ENCODE measurements at regions not wholly inside any gene's neighbourhood (a gene's known extent, or its start where the extent isn't known, plus 50 kb on each side); places are given as distances from the start of the nearest gene placed in this dataset.
"Not testable (repeated sequence)": the region's sequence is repeated elsewhere in the genome, so short reads cannot be mapped to it uniquely, and the experiment has no call there.

DNA sequence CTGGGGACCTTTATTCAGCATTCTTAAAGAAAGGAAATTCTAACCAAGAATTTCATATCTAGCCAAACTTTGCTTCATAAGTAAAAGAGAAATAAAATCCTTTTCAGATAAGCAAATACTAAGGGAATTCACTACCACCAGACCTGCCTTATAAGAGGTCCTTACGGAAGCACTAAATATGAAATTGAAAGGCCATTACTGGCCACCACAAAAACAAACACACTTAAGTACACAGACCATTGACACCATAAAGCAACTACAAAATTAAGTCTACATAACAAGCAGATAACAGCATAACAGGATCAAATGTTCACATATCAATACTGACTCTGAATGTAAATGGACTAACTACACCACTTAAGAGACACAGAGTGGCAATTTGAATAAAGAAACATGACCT, 361.4 kb upstream of the POU5F2 start:
- DNase-seq = no peak

DNA sequence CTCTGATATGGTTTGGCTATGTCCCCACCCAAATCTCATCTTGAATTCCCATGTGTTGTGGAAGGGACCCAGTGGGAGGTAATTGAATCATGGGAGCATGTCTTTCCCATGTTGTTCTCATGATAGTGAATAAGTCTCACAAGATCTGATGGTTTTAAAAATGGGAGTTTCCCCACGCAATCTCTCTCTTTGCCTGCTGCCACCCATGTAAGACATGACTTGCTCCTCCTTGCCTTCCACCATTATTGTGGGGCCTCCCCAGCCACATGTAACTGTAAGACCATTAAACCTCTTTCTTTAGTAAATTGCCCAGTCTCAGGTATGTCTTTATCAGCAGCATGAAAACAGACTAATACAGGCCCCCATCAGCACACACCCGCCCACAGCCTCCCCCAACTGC, 356.0 kb upstream of the POU5F2 start:
- not testable (repeated sequence) for DNase-seq

DNA sequence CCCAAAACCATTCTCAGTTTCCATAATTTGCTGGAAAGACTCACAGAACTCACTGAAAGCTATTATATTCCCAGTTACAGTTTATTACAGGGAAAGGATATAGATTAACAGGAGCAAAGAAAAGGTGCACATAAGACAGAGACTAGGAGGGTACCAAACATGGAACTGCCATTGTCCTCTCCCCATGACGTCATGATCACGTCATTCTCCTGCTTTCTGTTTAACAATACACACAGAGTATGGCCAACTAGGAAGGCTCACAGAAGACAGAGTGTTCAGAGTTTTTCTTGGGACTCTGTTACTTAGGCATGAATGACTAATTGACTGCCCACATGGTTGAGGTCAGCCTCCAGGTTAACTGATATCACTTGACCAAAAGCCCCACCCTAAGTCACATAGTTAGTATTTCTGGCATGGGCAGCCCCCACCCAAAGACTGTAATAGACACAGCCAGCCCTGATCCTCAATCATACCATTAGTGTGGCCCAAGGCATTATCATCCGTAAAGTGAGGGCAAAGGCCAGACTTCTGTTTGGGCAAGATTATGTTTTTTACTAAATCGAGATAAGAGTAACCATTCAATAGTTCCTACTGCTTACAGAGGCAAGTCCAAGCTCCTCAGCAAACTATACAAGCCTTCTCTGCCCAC, 353.5 kb upstream of the POU5F2 start:
- no peak for DNase-seq

DNA sequence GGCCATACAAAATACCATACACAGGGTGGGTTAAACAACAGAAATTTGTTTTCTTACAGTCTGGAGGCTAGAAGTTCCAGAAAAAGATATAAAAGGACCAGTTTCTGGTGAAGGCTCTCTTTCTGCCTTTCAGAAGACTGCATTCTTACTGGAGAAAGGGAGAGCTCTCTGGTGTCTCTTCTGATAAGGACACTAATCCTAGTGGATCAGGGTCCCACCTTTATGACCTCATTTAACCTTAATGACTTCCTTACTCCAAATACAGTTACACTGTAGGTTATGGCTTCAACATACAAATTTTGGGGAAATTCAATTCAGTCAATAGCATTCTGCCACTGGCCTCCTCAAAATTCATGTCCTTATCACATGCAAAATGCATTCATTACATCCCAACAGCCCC, 351.9 kb upstream of the POU5F2 start:
- DNase-seq = no peak

DNA sequence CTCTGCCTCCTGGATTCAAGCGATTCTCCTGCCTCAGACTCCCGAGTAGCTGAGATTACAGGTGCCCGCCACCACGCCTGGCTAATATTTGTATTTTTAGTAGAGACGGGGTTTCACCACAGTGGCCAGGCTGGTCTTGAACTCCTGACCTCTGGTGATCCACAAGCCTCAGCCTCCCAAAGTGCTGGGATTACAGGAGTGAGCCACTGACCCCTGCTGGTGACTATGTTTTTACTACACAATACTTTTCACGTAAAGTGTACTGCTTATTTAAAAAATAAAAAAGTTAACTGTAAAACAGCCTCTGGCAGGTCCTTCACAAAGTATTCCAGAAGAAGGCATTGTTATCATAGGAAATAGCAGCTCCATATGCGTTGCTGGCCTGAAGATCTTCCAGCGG, 345.2 kb upstream of the POU5F2 start:
- DNase-seq = peak; percentile 19

GRCh38 chr5:94086194-94086593, 344.8 kb upstream of the POU5F2 start:
- no peak for DNase-seq

GRCh38 chr5:94082405-94082804, 341.0 kb upstream of the POU5F2 start:
- DNase-seq = no peak

DNA sequence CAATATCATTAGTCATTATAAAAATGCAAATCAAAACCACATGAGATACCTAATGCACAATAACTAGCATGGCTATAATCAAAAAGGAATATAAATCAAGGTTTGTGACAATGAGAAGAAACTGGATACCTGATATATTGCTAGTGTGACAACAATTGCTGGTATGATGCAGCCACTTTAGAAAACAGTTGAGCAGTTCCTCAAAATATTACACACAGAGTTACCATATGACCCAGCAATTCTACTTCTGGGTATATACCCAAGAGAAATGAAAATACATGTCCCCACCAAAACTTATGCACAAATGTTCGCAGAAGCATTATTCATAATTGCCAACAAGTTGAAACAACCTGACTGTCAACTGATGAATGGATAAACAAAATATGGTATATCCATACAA, 339.7 kb upstream of the POU5F2 start:
- DNase-seq = peak; percentile 47

DNA sequence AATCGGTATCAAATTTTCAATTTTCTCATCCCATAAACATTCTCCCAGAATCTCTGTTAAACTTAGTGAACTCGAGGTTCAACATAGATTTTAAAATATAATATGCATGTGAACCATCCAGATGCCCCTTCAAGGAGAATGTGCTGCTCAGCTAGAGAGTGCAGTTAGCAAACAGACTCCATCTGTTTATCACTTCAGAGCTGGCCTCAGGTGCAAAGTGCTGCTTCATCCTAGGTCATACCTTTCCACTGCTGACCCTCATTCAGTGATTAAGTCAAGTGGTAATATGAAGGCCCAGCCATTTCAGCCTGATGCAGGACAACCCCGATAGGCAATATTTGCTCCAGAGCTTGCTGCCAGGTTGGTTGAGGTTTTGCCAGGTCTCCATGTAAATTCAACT, 339.0 kb upstream of the POU5F2 start:
- no peak for DNase-seq

DNA sequence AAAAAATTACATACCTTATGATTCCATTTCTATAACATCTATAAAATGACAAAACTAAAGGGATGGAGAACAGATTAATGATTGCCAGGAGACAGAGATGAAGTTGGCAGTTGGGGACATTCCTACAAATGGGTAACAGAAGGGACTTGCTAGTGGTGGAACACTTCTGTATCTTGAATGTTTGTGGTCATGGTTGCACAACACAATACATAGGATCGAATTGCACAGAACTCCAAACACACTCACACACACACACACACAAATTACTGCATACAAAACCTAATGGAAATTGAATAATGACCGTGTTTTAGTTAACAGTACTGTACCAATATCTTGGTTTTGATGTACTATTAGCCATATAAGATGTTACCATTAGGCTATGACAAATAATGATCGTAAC, 330.7 kb upstream of the POU5F2 start:
- peak; percentile 70 for DNase-seq

- DNase-seq = no peak
These were observed 325.2 kb upstream of the POU5F2 start for GRCh38 chr5:94066437-94067207.

GRCh38 chr5:94064025-94064424, 322.6 kb upstream of the POU5F2 start:
- no peak for DNase-seq

DNA sequence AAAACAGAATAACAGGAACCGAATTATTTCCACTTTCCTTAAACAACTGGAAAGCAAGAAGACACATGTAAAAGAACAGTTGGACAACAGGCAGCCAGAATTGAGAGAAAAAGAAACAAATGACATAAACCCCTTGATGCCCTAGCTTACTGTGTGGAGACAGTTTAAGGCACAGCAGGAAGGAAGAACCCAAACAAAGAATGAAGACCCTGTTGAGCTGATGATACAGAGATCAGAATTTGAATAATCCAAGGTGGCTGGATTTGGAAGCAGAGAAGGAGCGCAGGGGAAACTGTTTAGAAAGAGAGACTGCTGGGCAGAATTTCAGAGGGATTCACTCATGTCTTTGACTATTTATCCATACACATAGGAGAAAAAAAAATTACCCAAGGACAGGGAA, 316.3 kb upstream of the POU5F2 start:
- no peak for DNase-seq

- DNase-seq = no peak
These were observed 315.8 kb upstream of the POU5F2 start for GRCh38 chr5:94057217-94057616.

DNA sequence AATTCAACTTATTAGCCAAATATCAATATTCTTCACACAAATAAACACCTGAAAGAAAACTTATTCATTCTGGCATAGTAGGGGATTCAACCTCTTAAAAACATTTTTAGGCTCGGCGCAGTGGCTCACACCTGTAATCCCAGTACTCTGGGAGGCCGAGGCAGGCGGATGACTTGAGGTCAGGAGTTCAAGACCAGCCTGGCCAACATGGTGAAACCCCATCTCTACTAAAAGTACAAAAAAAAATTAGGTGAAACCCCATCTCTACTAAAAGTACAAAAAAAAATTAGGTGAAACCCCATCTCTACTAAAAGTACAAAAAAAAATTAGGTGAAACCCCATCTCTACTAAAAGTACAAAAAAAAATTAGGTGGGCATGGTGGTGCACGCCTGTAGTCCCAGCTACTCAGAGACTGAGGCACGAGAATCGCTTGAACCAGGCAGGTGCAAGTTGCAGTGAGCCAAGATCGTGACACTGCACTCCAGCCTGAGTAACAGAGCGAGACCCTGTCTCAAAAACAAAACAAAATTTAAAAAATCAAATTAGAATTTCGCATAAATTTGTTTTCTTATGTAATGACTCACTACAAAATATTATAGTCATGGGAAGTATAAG, 308.0 kb upstream of the POU5F2 start:
- DNase-seq = not testable (repeated sequence)

GRCh38 chr5:94045839-94046782, 304.7 kb upstream of the POU5F2 start:
- DNase-seq = no peak

- no peak for DNase-seq
These were observed 301.9 kb upstream of the POU5F2 start for GRCh38 chr5:94043311-94043710.

GRCh38 chr5:94040591-94041148, 299.3 kb upstream of the POU5F2 start:
- DNase-seq = no peak

GRCh38 chr5:94039101-94039500, 297.7 kb upstream of the POU5F2 start:
- DNase-seq = no peak

DNA sequence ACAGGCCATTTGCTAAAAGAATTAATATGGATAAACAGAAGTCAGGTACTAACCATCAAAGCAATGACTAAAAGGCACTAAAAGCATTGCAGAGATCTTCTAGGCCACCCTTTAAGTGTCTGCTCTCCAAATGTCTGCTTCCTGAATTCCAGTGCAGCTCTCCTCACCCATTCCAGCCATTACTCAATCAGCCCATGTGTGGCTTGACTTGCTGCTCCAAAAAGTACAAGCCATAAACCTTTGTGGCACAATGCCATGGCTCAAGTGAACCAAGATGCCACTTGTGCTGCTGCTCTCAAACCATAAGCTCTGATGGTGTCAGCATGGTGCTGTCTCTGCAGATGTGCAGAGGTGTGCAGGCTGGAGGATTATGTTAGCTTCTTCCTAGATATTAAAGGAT, 290.2 kb upstream of the POU5F2 start:
- no peak for DNase-seq

DNA sequence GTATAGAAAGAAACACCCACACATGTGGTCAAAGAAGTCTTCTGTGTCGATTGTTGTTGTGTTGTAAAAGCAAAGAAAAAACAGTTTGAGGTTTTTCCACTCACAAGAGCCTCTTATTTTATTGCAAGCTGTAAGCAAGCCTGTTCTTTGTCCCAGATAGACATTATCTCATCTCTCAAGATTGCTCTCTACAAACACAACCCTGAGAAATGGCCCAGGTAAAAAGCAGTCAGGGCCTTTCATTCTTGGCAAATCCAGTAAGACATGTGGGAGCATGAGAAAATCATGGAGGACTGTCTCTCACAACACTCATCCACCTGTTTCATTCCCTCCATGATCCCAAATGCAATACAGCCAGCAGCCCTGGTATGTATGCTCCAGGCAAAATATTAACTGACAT, 286.6 kb upstream of the POU5F2 start:
- DNase-seq = no peak

GRCh38 chr5:94027145-94027544, 285.7 kb upstream of the POU5F2 start:
- no peak for DNase-seq
